SK-N-SH treated with all-trans-retinoic acid at 6 μM for 48 hours (cell line): ENCODE measurements at regions not wholly inside any gene's neighbourhood (a gene's known extent, or its start where the extent isn't known, plus 50 kb on each side); places are given as distances from the start of the nearest gene placed in this dataset.

Experiments
- ATAC-seq: fragments of 200-7000 bp; cut with Tn5 transposase; 3 replicates; pipeline ENCODE4 v1.9.1; 2020; ENCODE audit warnings: mild to moderate bottlenecking, moderate library complexity
- ARNTL ChIP-seq: fragments of 450-650 bp; formaldehyde crosslinking; IDR thresholded peaks from 2 replicates; pipeline ENCODE4 v1.5.0; 2020; ENCODE audit warnings: low read depth, mild to moderate bottlenecking, moderate library complexity, borderline replicate concordance
- BACH2 ChIP-seq: fragments of 250-450 bp; sonication (Bioruptor Pico); IDR thresholded peaks from 2 replicates; pipeline ENCODE4 v1.9.0; 2021; ENCODE audit warnings: mild to moderate bottlenecking, borderline replicate concordance
- CSDC2 ChIP-seq: fragments of 250-450 bp; sonication (Bioruptor Pico); IDR thresholded peaks from 2 replicates; pipeline ENCODE4 v1.5.0; 2020; ENCODE audit warnings: mild to moderate bottlenecking, moderate library complexity
- ESRRG ChIP-seq: fragments of 250-450 bp; sonication (Bioruptor Pico); IDR thresholded peaks from 2 replicates; pipeline ENCODE4 v1.6.1; 2021; ENCODE audit warnings: mild to moderate bottlenecking
- GLIS3 ChIP-seq: fragments of 250-450 bp; sonication (Bioruptor Pico); IDR thresholded peaks from 2 replicates; pipeline ENCODE4 v1.5.0; 2020; ENCODE audit warnings: mild to moderate bottlenecking, moderate library complexity
- ISL1 ChIP-seq: fragments of 250-450 bp; sonication (Bioruptor Pico); IDR thresholded peaks from 2 replicates; pipeline ENCODE4 v2.1.2; 2022; ENCODE audit warnings: mild to moderate bottlenecking, moderate library complexity
- OSR1 ChIP-seq: fragments of 250-450 bp; sonication (Bioruptor Pico); IDR thresholded peaks from 2 replicates; pipeline ENCODE4 v1.8.0; 2022; ENCODE audit warnings: moderate library complexity, mild to moderate bottlenecking, inconsistent platforms
- PPARA ChIP-seq: fragments of 250-450 bp; sonication (Bioruptor Pico); IDR thresholded peaks from 2 replicates; pipeline ENCODE4 v1.5.0; 2020; ENCODE audit warnings: mild to moderate bottlenecking, borderline replicate concordance
- RARB ChIP-seq: fragments of 250-450 bp; sonication (Bioruptor Pico); IDR thresholded peaks from 2 replicates; pipeline ENCODE4 v1.8.0; 2021; ENCODE audit warnings: mild to moderate bottlenecking, moderate library complexity
- SNAI2 ChIP-seq: fragments of 250-450 bp; sonication (Bioruptor Pico); IDR thresholded peaks from 2 replicates; pipeline ENCODE4 v1.5.0; 2020; ENCODE audit warnings: mild to moderate bottlenecking, moderate library complexity
- TCF4 ChIP-seq: fragments of 250-450 bp; sonication (Bioruptor Pico); IDR thresholded peaks from 2 replicates; pipeline ENCODE4 v1.8.0; 2021; ENCODE audit warnings: mild to moderate bottlenecking, moderate library complexity, borderline replicate concordance
- TOX ChIP-seq: fragments of 250-450 bp; sonication (Bioruptor Pico); IDR thresholded peaks from 2 replicates; pipeline ENCODE4 v1.8.0; 2021; ENCODE audit warnings: mild to moderate bottlenecking, moderate library complexity, borderline replicate concordance
- ZC3H10 ChIP-seq: fragments of 250-450 bp; sonication (Bioruptor Pico); IDR thresholded peaks from 2 replicates; pipeline ENCODE4 v1.5.1; 2021; ENCODE audit warnings: mild to moderate bottlenecking, moderate library complexity
- ZFP3 ChIP-seq: fragments of 250-450 bp; sonication (Bioruptor Pico); IDR thresholded peaks from 2 replicates; pipeline ENCODE4 v1.5.0; 2020; ENCODE audit warnings: mild to moderate bottlenecking, moderate library complexity
- ZFP30 ChIP-seq: fragments of 450-650 bp; formaldehyde crosslinking; IDR thresholded peaks from 2 replicates; pipeline ENCODE4 v1.5.0; 2022; ENCODE audit warnings: mild to moderate bottlenecking, moderate library complexity
- ZNF565 ChIP-seq: fragments of 450-650 bp; formaldehyde crosslinking; conservative IDR thresholded peaks from 2 replicates; pipeline ENCODE4 v1.5.0; 2020; ENCODE audit warnings: low read depth, mild to moderate bottlenecking, moderate library complexity
- ZNF70 ChIP-seq: fragments of 450-650 bp; formaldehyde crosslinking; IDR thresholded peaks from 2 replicates; pipeline ENCODE4 v1.5.0; 2020; ENCODE audit warnings: mild to moderate bottlenecking, moderate library complexity
- ZNF8 ChIP-seq: fragments of 450-650 bp; formaldehyde crosslinking; IDR thresholded peaks from 2 replicates; pipeline ENCODE4 v1.5.0; 2020; ENCODE audit warnings: mild to moderate bottlenecking, moderate library complexity
- TF ChIP-seq, protein P1 (sequence below): fragments of 250-450 bp; sonication (Bioruptor Pico); IDR thresholded peaks from 2 replicates; pipeline ENCODE4 v1.5.1; 2021; ENCODE audit warnings: mild to moderate bottlenecking, moderate library complexity
- TF ChIP-seq, protein P2 (sequence below): fragments of 250-450 bp; sonication (Bioruptor Pico); IDR thresholded peaks from 2 replicates; pipeline ENCODE4 v1.5.0; 2020; ENCODE audit warnings: mild to moderate bottlenecking, moderate library complexity
- TF ChIP-seq, protein P3 (sequence below): fragments of 250-450 bp; sonication (Bioruptor Pico); IDR thresholded peaks from 2 replicates; pipeline ENCODE4 v1.5.1; 2020; ENCODE audit warnings: low read depth, mild to moderate bottlenecking, moderate library complexity
- TF ChIP-seq, protein P4 (sequence below): fragments of 250-450 bp; sonication (Bioruptor Pico); IDR thresholded peaks from 2 replicates; pipeline ENCODE4 v1.8.0; 2020; ENCODE audit warnings: mild to moderate bottlenecking, moderate library complexity, borderline replicate concordance

DNA sequence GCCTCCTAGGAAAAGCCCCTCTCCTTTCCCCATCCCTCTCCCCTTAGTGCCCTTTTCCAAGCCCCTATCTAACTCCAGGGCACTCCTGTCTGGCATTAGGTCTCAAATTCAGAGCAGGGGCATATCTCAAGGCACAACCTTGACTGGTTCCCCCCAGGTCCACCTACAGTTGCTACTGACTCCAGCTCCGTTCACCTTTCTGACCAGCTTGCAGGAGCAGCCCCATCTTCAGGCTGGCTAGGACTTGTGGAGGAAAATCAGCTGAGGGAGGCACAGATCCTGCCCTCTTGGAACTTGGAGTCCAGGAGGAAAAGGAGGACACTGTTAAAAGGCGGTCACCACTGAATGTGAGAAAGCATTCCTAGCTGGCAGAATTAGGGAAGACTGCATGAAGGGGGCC lies 152.4 kb downstream of the ZFP36L2 start:
- no peak for ATAC-seq
- TF ChIP-seq, protein P1, sequence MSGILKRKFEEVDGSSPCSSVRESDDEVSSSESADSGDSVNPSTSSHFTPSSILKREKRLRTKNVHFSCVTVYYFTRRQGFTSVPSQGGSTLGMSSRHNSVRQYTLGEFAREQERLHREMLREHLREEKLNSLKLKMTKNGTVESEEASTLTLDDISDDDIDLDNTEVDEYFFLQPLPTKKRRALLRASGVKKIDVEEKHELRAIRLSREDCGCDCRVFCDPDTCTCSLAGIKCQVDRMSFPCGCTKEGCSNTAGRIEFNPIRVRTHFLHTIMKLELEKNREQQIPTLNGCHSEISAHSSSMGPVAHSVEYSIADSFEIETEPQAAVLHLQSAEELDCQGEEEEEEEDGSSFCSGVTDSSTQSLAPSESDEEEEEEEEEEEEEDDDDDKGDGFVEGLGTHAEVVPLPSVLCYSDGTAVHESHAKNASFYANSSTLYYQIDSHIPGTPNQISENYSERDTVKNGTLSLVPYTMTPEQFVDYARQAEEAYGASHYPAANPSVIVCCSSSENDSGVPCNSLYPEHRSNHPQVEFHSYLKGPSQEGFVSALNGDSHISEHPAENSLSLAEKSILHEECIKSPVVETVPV (CRISPR knock-in tag): no peak
- no peak for TF ChIP-seq PPARA (CRISPR knock-in tag)
- TF ChIP-seq RARB (CRISPR knock-in tag): no peak
- no peak for TF ChIP-seq SNAI2
- TF ChIP-seq ZC3H10: no peak
- TF ChIP-seq ZFP30 (CRISPR knock-in tag): no peak
- TF ChIP-seq GLIS3: no peak
- TF ChIP-seq ZNF8: no peak
- no peak for TF ChIP-seq ZNF565 (CRISPR knock-in tag)
- TF ChIP-seq BACH2 (CRISPR knock-in tag): no peak
- TF ChIP-seq TCF4 (CRISPR knock-in tag): no peak
- no peak for TF ChIP-seq CSDC2
- TF ChIP-seq, protein P2, sequence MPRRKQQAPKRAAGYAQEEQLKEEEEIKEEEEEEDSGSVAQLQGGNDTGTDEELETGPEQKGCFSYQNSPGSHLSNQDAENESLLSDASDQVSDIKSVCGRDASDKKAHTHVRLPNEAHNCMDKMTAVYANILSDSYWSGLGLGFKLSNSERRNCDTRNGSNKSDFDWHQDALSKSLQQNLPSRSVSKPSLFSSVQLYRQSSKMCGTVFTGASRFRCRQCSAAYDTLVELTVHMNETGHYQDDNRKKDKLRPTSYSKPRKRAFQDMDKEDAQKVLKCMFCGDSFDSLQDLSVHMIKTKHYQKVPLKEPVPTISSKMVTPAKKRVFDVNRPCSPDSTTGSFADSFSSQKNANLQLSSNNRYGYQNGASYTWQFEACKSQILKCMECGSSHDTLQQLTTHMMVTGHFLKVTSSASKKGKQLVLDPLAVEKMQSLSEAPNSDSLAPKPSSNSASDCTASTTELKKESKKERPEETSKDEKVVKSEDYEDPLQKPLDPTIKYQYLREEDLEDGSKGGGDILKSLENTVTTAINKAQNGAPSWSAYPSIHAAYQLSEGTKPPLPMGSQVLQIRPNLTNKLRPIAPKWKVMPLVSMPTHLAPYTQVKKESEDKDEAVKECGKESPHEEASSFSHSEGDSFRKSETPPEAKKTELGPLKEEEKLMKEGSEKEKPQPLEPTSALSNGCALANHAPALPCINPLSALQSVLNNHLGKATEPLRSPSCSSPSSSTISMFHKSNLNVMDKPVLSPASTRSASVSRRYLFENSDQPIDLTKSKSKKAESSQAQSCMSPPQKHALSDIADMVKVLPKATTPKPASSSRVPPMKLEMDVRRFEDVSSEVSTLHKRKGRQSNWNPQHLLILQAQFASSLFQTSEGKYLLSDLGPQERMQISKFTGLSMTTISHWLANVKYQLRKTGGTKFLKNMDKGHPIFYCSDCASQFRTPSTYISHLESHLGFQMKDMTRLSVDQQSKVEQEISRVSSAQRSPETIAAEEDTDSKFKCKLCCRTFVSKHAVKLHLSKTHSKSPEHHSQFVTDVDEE (CRISPR knock-in tag): no peak
- TF ChIP-seq, protein P3, sequence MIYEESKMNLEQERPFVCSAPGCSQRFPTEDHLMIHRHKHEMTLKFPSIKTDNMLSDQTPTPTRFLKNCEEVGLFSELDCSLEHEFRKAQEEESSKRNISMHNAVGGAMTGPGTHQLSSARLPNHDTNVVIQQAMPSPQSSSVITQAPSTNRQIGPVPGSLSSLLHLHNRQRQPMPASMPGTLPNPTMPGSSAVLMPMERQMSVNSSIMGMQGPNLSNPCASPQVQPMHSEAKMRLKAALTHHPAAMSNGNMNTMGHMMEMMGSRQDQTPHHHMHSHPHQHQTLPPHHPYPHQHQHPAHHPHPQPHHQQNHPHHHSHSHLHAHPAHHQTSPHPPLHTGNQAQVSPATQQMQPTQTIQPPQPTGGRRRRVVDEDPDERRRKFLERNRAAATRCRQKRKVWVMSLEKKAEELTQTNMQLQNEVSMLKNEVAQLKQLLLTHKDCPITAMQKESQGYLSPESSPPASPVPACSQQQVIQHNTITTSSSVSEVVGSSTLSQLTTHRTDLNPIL: no peak
- TF ChIP-seq OSR1: no peak
- TF ChIP-seq ISL1: no peak

DNA sequence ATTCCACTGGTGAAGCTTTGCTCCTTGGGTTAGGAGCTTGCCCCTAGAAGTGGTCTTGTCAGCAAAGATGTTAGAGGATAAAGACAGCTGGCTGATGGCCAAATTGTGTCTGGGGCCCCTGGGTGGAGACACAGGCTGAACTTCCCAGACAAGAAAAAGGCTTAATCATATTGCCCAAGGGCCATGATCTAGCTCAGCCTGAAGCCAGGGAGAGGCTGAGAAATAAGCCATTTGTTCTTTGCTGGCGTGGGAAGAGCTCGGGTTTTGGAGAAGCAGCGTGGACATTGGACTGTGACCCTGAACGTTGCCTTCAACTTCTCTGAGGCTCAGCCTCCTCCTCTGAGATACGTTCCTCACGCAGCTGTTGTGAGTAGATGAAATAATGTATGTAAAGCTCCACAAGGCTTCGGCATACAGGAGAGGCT lies 153.0 kb downstream of the ZFP36L2 start:
- TF ChIP-seq, protein P4, sequence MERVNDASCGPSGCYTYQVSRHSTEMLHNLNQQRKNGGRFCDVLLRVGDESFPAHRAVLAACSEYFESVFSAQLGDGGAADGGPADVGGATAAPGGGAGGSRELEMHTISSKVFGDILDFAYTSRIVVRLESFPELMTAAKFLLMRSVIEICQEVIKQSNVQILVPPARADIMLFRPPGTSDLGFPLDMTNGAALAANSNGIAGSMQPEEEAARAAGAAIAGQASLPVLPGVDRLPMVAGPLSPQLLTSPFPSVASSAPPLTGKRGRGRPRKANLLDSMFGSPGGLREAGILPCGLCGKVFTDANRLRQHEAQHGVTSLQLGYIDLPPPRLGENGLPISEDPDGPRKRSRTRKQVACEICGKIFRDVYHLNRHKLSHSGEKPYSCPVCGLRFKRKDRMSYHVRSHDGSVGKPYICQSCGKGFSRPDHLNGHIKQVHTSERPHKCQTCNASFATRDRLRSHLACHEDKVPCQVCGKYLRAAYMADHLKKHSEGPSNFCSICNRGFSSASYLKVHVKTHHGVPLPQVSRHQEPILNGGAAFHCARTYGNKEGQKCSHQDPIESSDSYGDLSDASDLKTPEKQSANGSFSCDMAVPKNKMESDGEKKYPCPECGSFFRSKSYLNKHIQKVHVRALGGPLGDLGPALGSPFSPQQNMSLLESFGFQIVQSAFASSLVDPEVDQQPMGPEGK (CRISPR knock-in tag): no peak
- TF ChIP-seq ISL1 (0 out of 2 replicates have a peak, but pooled peaks have one; percentile 24), PPARA (CRISPR knock-in tag) (no peak), ZFP3 (0 out of 2 replicates have a peak, but pooled peaks have one; percentile 25), TOX (CRISPR knock-in tag) (no peak), ZNF70 (no peak), CSDC2 (no peak), ARNTL (no peak), OSR1 (no peak), ZFP30 (CRISPR knock-in tag) (no peak)
- TF ChIP-seq, protein P3: no peak
- no peak for ATAC-seq

DNA sequence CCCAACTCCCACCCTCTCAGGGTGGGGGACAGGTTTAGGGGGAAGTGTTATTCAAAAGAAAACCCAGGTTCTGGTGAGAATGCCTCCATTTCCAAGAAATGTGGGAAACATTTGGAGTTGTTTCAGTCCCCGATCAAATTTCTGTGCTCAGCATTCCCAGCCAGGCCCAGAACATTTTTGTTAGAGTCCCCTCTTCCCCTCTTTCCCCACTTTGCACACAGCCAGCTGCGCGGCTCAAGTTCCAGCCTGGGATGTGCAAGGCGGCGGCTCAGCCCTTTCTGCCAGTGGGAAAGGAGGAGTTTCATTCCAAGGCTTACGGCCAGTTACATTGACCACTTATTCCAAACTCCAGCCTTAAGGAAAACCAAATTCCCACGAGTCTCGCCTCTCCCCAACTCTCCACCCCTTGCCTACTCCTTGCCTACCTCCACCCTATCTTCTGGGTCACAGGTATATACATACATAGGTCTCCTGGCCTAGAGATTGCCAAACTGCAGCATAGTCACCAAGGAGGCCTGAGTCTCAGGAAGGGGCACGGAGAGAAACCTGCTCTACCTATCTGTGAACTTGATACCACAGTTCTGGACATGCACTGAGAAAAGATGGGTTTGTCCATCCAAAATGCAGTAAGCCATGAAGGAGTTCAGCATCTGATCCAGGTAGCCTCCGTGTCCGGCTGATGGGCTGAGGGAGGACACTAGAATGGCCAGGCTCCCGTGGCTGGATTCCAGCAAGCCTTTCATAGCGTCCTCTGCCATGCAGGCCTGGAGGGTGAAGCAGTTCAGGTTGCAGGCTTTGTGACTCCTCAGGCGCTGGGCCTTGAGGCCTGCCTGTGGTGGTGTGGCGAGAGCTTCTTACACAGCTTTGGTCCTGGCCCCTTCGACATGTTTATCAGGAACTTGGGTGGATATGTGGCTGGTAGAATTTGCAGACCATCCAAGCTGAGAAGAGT lies 154.5 kb downstream of the ZFP36L2 start:
- ATAC-seq: no peak
- TF ChIP-seq, protein P3: no peak
- no peak for TF ChIP-seq SNAI2
- no peak for TF ChIP-seq ZFP30 (CRISPR knock-in tag)
- TF ChIP-seq, protein P1 (CRISPR knock-in tag): no peak
- TF ChIP-seq ZFP3: no peak
- TF ChIP-seq GLIS3: no peak
- no peak for TF ChIP-seq ISL1
- TF ChIP-seq TOX (CRISPR knock-in tag): no peak
- TF ChIP-seq ZNF8: no peak
- TF ChIP-seq ESRRG (CRISPR knock-in tag): no peak
- no peak for TF ChIP-seq ZNF565 (CRISPR knock-in tag)
- TF ChIP-seq PPARA (CRISPR knock-in tag): no peak
- no peak for TF ChIP-seq CSDC2
- TF ChIP-seq RARB (CRISPR knock-in tag): no peak
